Cardiac muscle cell (in vitro differentiated cells and primary cell): ENCODE measurements at regions not wholly inside any gene's neighbourhood (a gene's known extent, or its start where the extent isn't known, plus 50 kb on each side); places are given as distances from the start of the nearest gene placed in this dataset.
A peak's percentile ranks its signal among the peaks of the same experiment; 100 is the strongest.

Experiments
- DNase-seq, 2 donors: peaks; one replicate each; pipeline versions ENCODE4 v3.0.0 to v3.0.0-alpha.2; 2010 to 2017; ENCODE audit warnings: low read depth in 1 of 2, low spot score in 1 of 2
- H3K27ac ChIP-seq: fragments of 200-600 bp; sonication (generic); 2 replicates; pipeline ENCODE4 v1.5.1; 2016
- H3K27me3 ChIP-seq: fragments of 200-600 bp; sonication (generic); 2 replicates; pipeline ENCODE4 v1.6.0; 2016; ENCODE audit warnings: control low read depth
- H3K36me3 ChIP-seq: fragments of 200-600 bp; sonication (generic); 2 replicates; pipeline ENCODE4 v1.5.1; 2016; ENCODE audit warnings: control low read depth
- H3K4me1 ChIP-seq: fragments of 200-600 bp; sonication (generic); 2 replicates; pipeline ENCODE4 v1.8.1; 2017; ENCODE audit warnings: low read depth, mild to moderate bottlenecking, mixed run types
- H3K4me3 ChIP-seq: fragments of 200-600 bp; sonication (generic); 2 replicates; pipeline ENCODE4 v1.5.1; 2016; ENCODE audit warnings: mild to moderate bottlenecking
- H3K9me3 ChIP-seq: fragments of 200-600 bp; sonication (generic); 2 replicates; pipeline ENCODE4 v1.5.1; 2017; ENCODE audit warnings: low read depth, mild to moderate bottlenecking, control low read depth
- TF ChIP-seq, protein P1 (sequence below): IDR thresholded peaks from 2 replicates; pipeline ENCODE4 v1.5.1; 2012; ENCODE audit warnings: low read depth, mild to moderate bottlenecking, low read length

DNA sequence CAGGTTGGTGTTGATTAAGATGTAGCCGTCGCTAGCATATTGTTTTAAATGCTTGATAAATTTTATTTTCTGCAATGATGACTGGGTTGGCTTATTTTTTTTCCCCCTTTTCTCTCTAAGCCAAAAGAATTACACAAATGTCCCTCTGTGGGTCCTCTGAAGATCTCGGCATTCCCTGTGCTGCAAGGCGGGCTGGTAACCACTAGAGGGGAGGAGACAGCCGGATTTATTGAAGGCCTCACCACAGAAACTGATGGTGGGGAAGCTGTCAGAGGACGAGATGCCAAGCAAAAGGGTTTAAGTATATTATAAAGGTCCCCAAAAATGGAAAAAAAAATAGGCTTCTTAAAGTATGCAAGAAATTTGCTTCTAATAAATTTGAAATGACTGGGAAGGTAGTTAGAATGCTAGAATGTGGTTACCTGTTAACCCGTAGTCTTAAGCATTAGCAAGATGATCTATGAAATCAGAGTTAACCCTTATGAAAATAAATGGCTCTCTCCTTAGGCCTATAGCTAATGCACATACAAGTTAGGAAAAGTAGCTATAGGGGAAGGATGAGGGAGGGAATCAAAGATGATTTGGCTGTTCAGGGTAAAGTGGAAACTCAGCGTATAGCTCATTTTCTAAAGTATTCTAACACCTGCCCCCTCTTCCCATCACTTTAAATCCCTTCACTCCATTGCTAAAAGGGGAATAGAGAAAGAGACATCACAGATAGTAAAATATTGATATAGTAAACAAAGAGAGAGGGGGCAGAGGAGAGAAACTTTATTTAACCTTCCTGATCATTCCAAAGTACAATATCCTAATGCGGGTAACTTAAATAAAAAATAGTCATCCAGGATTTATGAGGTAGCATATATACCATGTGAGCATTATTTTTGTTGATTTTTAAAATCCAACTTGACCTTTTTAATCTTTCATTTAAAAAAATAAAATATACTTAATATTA lies 894.5 kb upstream of the POU3F3 start:
- TF ChIP-seq, protein P1, sequence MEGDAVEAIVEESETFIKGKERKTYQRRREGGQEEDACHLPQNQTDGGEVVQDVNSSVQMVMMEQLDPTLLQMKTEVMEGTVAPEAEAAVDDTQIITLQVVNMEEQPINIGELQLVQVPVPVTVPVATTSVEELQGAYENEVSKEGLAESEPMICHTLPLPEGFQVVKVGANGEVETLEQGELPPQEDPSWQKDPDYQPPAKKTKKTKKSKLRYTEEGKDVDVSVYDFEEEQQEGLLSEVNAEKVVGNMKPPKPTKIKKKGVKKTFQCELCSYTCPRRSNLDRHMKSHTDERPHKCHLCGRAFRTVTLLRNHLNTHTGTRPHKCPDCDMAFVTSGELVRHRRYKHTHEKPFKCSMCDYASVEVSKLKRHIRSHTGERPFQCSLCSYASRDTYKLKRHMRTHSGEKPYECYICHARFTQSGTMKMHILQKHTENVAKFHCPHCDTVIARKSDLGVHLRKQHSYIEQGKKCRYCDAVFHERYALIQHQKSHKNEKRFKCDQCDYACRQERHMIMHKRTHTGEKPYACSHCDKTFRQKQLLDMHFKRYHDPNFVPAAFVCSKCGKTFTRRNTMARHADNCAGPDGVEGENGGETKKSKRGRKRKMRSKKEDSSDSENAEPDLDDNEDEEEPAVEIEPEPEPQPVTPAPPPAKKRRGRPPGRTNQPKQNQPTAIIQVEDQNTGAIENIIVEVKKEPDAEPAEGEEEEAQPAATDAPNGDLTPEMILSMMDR, result no peak
- Histone ChIP-seq H3K4me3 (no peak overlapping the region), H3K27ac (no peak overlapping the region), H3K36me3 (no peaks in the 10 kb centered on the region), H3K27me3 (no peaks in the 10 kb centered on the region), H3K4me1 (no peaks in the 10 kb centered on the region), H3K9me3 (no peaks in the 10 kb centered on the region)
- DNase-seq, result peak; percentile 0 to 71

DNA sequence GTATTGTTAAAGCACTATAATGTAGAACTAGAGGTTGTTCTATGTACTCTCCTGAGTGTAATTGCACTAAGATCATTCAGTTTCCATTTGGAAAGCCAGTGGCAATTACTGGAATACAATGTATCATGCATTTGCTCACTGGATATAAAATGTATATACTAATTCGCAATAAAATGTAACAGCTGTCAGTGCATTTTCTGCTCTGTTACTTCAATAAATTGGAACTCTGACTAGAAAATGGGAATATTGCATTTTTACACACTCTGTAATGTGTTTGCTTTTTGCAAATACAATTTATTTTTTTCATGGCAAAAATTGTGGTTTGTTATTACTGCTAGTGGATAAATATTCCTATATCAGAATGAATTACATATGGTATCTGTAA lies 893.8 kb upstream of the POU3F3 start:
- TF ChIP-seq, protein P1, result no peak
- Histone ChIP-seq H3K27ac (no peak overlapping the region), H3K9me3 (no peaks in the 10 kb centered on the region), H3K4me3 (no peak overlapping the region), H3K27me3 (no peaks in the 10 kb centered on the region), H3K4me1 (no peaks in the 10 kb centered on the region), H3K36me3 (no peaks in the 10 kb centered on the region)
- DNase-seq, result no peak

DNA sequence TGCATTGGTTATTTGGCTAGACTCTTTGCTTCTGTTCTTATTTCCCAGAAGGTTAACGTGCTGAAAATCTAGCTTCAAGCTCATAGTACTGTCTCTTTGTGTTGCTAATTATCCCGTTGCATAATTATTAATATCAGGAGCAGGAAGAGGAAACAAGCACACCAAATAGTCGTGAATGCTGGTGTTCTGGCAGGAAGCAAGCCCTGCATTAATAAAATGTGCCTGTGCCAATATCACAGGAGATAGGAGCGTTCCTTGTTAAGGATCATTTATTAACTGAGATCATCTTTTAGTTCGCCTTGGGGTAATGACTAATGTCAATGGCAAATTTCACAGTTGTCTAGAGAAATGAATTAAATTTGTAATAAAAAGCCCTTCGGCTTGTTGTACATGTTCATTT lies 893.0 kb upstream of the POU3F3 start:
- no peak overlapping the region for H3K4me3 ChIP-seq
- no peak overlapping the region for H3K27ac ChIP-seq
- DNase-seq, result no peak
- H3K4me1 ChIP-seq, result no peaks in the 10 kb centered on the region
- no peaks in the 10 kb centered on the region for H3K36me3 ChIP-seq
- TF ChIP-seq, protein P1, result no peak
- no peaks in the 10 kb centered on the region for H3K27me3 ChIP-seq
- H3K9me3 ChIP-seq, result no peaks in the 10 kb centered on the region

DNA sequence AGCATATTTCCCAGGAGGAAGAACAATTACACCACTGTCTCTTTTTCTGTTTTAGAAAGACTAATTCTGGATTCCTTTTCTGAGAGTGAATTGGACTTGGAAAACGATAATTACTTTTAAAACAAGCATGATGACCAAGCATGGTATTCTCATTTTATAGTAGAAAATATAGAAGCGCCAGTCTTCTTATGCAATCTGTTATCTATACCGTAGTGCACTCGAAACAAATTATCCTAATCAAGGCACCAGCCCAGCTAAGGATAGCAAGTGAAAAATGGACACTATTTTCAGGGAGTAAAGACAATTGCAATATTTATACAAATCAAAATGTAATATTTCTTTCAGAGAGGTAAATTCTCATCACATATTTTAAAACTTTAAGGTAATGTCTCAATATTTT lies 892.1 kb upstream of the POU3F3 start:
- TF ChIP-seq, protein P1, result no peak
- H3K9me3 ChIP-seq, result no peaks in the 10 kb centered on the region
- no peak for DNase-seq

DNA sequence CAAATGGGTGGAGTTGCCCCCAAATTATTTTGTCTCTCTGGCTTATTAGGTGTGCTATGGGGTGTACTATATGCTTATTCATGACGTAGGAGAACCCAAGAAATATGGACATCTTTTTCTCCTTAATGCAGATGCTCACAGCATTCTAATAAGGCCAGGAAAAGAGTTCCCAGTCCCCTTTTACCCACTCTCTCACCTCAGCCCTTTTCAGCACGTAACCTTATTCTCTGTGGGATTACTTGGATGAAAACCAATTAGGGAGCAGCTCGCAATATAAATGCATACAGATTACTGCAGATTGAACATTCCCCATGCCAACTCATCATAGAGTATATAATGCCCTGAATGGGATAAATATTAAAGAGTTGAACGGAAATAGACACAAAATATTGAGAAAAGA lies 891.2 kb upstream of the POU3F3 start:
- H3K4me3 ChIP-seq, result no peak overlapping the region

More for the DNA sequence above, 892.1 kb upstream of the POU3F3 start:
- H3K27me3 ChIP-seq, result no peaks in the 10 kb centered on the region
- H3K4me1 ChIP-seq, result no peaks in the 10 kb centered on the region
- no peak overlapping the region for H3K27ac ChIP-seq
- no peaks in the 10 kb centered on the region for H3K36me3 ChIP-seq
- no peak overlapping the region for H3K4me3 ChIP-seq

More for the DNA sequence above, 891.2 kb upstream of the POU3F3 start:
- no peak for DNase-seq
- Histone ChIP-seq H3K27ac (no peak overlapping the region), H3K9me3 (no peaks in the 10 kb centered on the region), H3K36me3 (no peaks in the 10 kb centered on the region), H3K4me1 (no peaks in the 10 kb centered on the region), H3K27me3 (no peaks in the 10 kb centered on the region)
- TF ChIP-seq, protein P1, result no peak
